ENCODE measurements at regions not wholly inside any gene's neighbourhood (a gene's known extent, or its start where the extent isn't known, plus 50 kb on each side); places are given as distances from the start of the nearest gene placed in this dataset.

- TF ChIP-seq CTCF (conservative IDR thresholded peaks at IDR 0.05; ENCODE audit: low read length) = no peak
- no peak for TF ChIP-seq EZH2phosphoT487 (IDR thresholded peaks at IDR 0.05; ENCODE audit: borderline replicate concordance)
Measured at GRCh38 chr13:64087624-64088023, 2672.0 kb upstream of the PCDH20 start.

Measured in Loucy (cell line).